CD4-positive, alpha-beta T cell treated with Interleukin-17A for 1 hour (primary cell): ENCODE measurements at regions not wholly inside any gene's neighbourhood (a gene's known extent, or its start where the extent isn't known, plus 50 kb on each side); places are given as distances from the start of the nearest gene placed in this dataset.
"Not testable (repeated sequence)": the region's sequence is repeated elsewhere in the genome, so short reads cannot be mapped to it uniquely, and the experiment has no call there.

Source experiments
- DNase-seq: peaks from one replicate; pipeline ENCODE4 v3.0.0-alpha.2; 2020

GRCh38 chr5:42949348-42950115 lies 90.6 kb downstream of the ANXA2R start:
- DNase-seq, result peak; percentile 86

- no peak for DNase-seq
Measured at GRCh38 chr5:42948961-42949347, 91.2 kb downstream of the ANXA2R start.

- no peak for DNase-seq
Measured at GRCh38 chr5:42944989-42945388, 95.1 kb downstream of the ANXA2R start.

- DNase-seq, result no peak
Measured at GRCh38 chr5:42943931-42944631, 96.0 kb downstream of the ANXA2R start.

- no peak for DNase-seq
Measured at GRCh38 chr5:42940853-42941252, 99.3 kb downstream of the ANXA2R start.

- not testable (repeated sequence) for DNase-seq
Measured at GRCh38 chr5:42932011-42932410, 108.1 kb downstream of the ANXA2R start.

GRCh38 chr5:42931451-42931850 lies 108.7 kb downstream of the ANXA2R start:
- not testable (repeated sequence) for DNase-seq

GRCh38 chr5:42930934-42931333 lies 109.2 kb downstream of the ANXA2R start:
- no peak for DNase-seq

GRCh38 chr5:42929871-42930270 lies 110.2 kb downstream of the ANXA2R start:
- no peak for DNase-seq

- DNase-seq, result no peak
Measured at GRCh38 chr5:42927730-42928129, 112.4 kb downstream of the ANXA2R start.

GRCh38 chr5:42924686-42925085 lies 113.0 kb upstream of the SELENOP start:
- no peak for DNase-seq

- no peak for DNase-seq
Measured at GRCh38 chr5:42924226-42924625, 112.5 kb upstream of the SELENOP start.

- DNase-seq, result no peak
Measured at GRCh38 chr5:42923710-42924109, 112.0 kb upstream of the SELENOP start.

GRCh38 chr5:42919600-42919999 lies 107.9 kb upstream of the SELENOP start:
- no peak for DNase-seq

- no peak for DNase-seq
Measured at GRCh38 chr5:42915306-42915866, 103.7 kb upstream of the SELENOP start.

- DNase-seq, result peak; percentile 79
Measured at GRCh38 chr5:42912184-42912798, 100.6 kb upstream of the SELENOP start.

- peak; percentile 93 for DNase-seq
Measured at GRCh38 chr5:42908509-42909488, 97.1 kb upstream of the SELENOP start.

GRCh38 chr5:42908086-42908485 lies 96.4 kb upstream of the SELENOP start:
- DNase-seq, result no peak

GRCh38 chr5:42905827-42906226 lies 94.1 kb upstream of the SELENOP start:
- no peak for DNase-seq

GRCh38 chr5:42900734-42901133 lies 89.0 kb upstream of the SELENOP start:
- DNase-seq, result no peak

- DNase-seq, result no peak
Measured at GRCh38 chr5:42898760-42899159, 87.1 kb upstream of the SELENOP start.

GRCh38 chr5:42896523-42896922 lies 84.8 kb upstream of the SELENOP start:
- no peak for DNase-seq
